KG1 (cell line): ENCODE measurements at regions not wholly inside any gene's neighbourhood (a gene's known extent, or its start where the extent isn't known, plus 50 kb on each side); places are given as distances from the start of the nearest gene placed in this dataset.

Experiments used
- DNase-seq: peaks from one replicate; lab custom pipeline; 2025; lab: John Stamatoyannopoulos, UW

GRCh38 chr5:74028406-74028805 lies 402.4 kb downstream of the ARHGEF28 start:
- no peak for DNase-seq

GRCh38 chr5:74027732-74028338 lies 401.8 kb downstream of the ARHGEF28 start:
- no peak for DNase-seq

- no peak for DNase-seq
These were observed 400.3 kb downstream of the ARHGEF28 start for GRCh38 chr5:74026310-74026709.

- DNase-seq: no peak
These were observed 395.1 kb downstream of the ARHGEF28 start for GRCh38 chr5:74021126-74021525.

GRCh38 chr5:74020503-74020902 lies 394.5 kb downstream of the ARHGEF28 start:
- no peak for DNase-seq

- DNase-seq: no peak
These were observed 393.9 kb downstream of the ARHGEF28 start for GRCh38 chr5:74019923-74020322.

GRCh38 chr5:74017786-74018211 lies 391.8 kb downstream of the ARHGEF28 start:
- DNase-seq: no peak

- DNase-seq: no peak
These were observed 391.1 kb downstream of the ARHGEF28 start for GRCh38 chr5:74017112-74017511.

- DNase-seq: no peak
These were observed 390.4 kb downstream of the ARHGEF28 start for GRCh38 chr5:74016373-74016772.

GRCh38 chr5:74015716-74016115 lies 389.7 kb downstream of the ARHGEF28 start:
- DNase-seq: no peak

- DNase-seq: no peak
These were observed 387.2 kb downstream of the ARHGEF28 start for GRCh38 chr5:74013222-74013621.

GRCh38 chr5:74009502-74009901 lies 383.5 kb downstream of the ARHGEF28 start:
- no peak for DNase-seq

- no peak for DNase-seq
These were observed 381.2 kb downstream of the ARHGEF28 start for GRCh38 chr5:74007193-74007592.

GRCh38 chr5:73999297-73999696 lies 373.3 kb downstream of the ARHGEF28 start:
- DNase-seq: no peak

- no peak for DNase-seq
These were observed 372.5 kb downstream of the ARHGEF28 start for GRCh38 chr5:73998489-73998888.

GRCh38 chr5:73997960-73998359 lies 372.0 kb downstream of the ARHGEF28 start:
- no peak for DNase-seq

- no peak for DNase-seq
These were observed 370.3 kb downstream of the ARHGEF28 start for GRCh38 chr5:73996151-73996755.

GRCh38 chr5:73994963-73995362 lies 369.0 kb downstream of the ARHGEF28 start:
- DNase-seq: no peak
